ENCODE measurements at regions not wholly inside any gene's neighbourhood (a gene's known extent, or its start where the extent isn't known, plus 50 kb on each side); places are given as distances from the start of the nearest gene placed in this dataset.

GRCh38 chr5:73373814-73374510 is 74.6 kb downstream of the FOXD1 start:
- no peak for DNase-seq

- DNase-seq, result no peak
Measured at GRCh38 chr5:73370640-73371583, 77.7 kb downstream of the FOXD1 start.

- no peak for DNase-seq
Measured at GRCh38 chr5:73370095-73370494, 78.5 kb downstream of the FOXD1 start.

DNA sequence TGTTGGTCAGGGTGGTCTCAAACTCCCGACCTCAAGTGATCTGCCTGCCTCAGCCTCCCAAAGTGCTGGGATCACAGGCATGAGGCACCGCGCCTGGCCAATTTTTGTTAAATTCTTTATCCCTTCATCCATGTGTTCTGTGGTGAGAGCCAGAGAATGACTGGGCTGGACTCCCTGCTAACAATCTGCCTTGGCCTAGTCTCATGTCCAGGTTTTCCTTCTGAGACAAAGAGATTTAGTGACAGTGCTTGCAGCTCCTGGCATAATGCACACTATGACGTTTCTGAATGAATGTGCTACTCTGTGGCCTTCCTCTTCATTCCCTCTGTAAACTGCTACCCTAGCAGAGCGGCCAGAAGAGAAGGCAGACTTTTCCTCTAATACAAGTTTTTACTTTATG is 79.3 kb downstream of the FOXD1 start:
- no peak for DNase-seq

DNA sequence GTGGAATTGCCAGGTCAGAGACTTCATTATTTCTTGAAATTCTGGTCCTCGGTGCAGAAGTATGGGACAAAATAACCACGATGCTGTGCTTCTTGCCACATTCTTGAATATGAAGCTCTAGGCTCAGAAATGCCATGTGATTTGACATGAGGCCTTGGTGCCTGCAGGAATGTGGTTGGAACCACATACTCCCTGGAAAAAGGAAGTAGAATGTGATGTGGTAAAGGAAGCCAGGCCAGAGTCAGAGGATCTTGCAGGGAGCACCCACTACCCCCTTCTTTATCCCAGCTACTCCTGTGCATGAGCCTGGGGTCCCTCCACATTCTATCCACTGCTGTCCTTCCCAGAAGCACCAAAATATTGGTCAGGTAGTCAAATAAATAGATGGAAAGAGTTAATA is 80.9 kb downstream of the FOXD1 start:
- DNase-seq, result no peak

DNA sequence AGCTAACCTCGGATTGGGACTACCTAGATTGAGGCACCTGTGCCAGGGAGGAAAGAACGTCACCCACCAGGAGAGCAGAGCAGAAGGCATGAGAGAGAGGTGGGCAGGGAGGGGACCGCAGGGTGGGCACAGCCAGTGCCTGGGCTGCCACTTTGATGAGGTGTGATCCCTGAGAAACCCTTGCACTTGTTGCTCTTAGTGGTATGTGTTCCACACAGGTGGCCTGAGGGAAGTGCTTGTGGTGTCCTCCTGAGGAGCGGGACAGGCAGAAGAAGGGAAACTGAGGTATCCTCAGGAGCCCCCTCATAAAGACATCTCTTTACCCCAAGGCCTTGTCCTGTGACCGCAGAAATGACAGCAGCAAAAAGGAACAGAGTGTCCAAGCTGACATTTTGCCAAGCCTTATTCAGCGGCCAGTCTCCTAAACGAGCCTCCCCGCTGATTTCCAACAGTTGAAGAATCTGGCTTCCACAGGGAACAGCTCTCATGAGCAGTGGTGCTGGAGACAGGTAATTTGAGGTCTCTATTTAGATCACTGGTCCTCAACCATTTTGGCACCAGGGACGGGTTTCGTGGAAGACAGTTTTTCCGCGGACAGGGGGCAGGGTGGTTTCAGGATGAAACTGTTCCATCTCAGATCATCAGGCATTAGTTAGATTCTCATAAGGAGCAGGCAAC is 82.4 kb downstream of the FOXD1 start:
- no peak for DNase-seq

GRCh38 chr5:73365301-73365853 is 83.2 kb downstream of the FOXD1 start:
- DNase-seq, result no peak

DNA sequence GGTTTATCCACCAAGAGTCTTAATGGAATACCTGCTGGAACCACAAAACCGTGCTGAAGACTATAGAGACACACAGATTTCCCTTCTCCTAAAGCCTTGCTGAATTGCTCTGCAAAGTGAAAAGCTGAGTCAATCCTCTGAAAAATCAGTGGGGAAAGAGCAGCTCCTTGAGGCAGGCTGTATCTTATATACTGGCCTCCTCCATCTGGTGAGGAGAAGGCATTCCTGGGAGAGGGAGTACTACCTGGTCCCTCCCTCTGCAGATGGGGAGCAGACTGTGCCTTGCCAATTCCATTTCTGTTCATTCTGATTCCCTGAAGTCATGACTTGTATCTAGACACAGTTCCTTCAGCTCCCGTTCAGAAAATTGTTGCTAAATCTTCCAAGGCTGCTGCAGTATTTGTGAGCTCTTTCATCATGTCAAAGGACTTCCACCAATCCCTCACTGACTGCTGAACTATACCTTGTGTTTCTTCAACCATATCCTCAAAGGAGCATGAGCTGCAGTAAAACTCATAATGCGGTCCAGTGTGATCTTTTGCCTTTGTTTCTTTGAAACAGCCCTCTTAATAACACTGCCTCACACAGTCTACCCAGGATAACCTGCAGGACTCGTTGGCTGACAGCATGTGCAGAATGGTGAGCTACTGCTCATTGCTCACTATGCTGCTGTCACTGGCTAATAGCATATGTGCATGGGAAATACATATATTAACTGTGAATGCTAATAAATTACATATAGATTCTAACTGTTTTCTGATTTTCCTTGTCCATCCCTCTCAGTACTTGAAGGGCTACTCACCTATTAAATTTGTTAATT is 84.5 kb downstream of the FOXD1 start:
- DNase-seq, result no peak

DNA sequence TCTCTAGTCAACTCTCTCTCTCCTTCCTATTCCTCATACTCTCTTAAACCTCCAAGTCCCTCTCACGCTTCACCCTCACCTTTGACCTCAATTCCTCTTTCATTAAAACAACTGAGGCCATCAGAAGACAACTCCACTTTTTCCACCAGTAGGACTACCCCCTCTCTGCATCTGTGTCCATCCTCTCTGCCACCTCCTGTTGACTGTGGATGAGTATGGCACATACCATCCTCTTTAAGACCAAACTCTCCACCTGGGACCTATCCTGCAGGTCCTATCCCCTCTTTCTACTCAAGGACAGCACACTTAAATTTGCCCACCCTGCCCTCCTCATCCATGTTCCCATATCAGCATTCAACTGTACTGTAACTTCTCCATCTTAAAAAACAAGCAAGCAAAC is 89.2 kb downstream of the FOXD1 start:
- no peak for DNase-seq

DNA sequence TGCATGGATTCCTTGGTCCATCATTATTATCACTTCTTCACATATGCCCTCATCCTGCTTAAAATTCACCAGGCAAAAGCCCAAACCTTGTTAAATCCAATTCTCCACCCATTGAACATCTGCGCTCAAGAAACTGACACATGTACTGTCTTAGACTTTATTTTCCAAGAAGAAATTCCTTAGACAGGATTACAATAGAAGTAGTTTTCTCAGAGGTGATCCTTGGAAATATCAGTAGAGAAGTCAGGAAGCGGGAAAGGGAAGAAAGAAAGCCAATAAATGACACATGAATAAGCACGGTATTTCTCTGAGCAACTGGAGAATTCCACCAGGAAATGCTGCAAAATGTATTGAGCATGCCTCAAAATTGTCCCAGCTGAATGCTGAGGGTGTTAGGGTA is 90.2 kb downstream of the FOXD1 start:
- DNase-seq, result no peak

GRCh38 chr5:73357576-73357975 is 91.0 kb downstream of the FOXD1 start:
- DNase-seq, result no peak

DNA sequence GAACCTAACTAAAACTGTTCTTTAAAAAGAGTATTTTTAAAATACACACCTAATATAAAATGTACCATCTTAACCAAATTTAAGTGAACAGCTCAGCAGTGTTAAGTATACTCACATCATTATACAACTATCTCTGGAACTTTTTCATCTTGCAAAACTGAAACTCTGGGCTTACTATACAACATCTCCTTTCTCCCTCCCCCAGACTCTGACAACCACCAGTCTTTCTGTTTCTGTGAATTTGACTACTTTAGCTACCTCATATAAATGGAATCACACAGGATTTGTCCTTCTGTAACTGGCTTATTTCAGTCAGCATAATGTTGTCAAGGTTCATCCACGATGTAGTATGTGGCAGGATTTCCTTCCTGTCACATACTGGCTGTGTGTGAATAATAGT is 93.5 kb downstream of the FOXD1 start:
- no peak for DNase-seq

GRCh38 chr5:73354406-73354805 is 94.2 kb downstream of the FOXD1 start:
- DNase-seq, result no peak

GRCh38 chr5:73352649-73353230 is 95.8 kb downstream of the FOXD1 start:
- no peak for DNase-seq

- no peak for DNase-seq
Measured at GRCh38 chr5:73352243-73352642, 96.3 kb downstream of the FOXD1 start.

DNA sequence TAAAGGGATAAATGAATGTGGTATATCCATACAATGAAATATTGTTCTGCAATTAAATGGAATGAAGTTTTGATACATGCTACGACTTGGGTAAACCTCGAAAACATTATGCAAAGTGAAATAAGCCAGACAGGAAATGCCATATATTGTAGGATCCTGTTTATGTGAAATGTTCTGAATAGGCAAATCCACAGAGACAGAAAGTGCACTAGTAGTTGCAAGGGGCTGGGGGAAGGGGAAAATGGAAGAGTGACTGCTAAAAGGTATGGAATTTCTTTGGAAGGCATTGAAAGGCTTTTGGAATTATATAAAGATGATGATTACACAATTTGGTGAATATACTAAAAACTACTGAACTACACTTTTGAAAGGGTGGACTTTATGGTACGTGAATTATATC is 97.0 kb downstream of the FOXD1 start:
- DNase-seq, result no peak

GRCh38 chr5:73346878-73347408 is 101.6 kb downstream of the FOXD1 start:
- DNase-seq, result no peak

DNA sequence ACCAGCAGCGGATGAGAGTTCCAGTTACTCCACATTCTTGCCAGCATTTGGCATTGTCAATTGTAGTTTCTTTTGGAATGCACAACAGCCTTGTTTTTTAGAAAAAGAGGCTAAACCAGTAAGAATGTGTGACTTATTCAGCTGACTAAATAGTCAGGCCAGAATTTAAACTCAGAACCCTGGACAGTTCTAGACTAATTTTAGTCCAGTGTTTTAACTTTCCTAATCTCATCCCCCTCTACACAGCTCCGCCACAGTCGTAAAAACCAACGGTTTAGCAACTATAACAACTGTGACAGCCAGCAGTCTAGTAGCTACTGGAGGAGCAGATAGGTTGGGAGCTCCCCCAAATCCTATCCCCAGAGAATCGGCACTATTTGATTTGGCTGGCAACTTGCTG is 103.7 kb downstream of the FOXD1 start:
- DNase-seq, result no peak

DNA sequence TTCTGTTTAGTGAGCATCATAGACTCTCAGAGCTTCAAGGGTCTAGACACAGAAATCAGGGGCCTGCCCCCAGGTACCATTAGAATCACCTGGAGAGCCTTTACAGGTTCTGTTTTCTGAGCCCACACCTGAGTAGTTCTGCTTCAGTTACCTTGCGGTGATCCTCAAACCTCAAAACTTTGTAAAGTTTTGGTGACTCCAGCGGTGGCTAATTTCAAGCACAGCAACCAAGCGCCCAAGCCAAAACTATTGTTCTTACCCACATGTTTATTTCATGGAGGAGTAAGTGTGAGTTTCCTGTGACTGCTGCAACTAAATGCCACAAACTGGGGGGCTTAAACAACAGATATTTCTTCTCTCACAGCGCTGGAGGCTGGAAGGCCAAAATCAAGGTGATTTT is 108.9 kb downstream of the FOXD1 start:
- DNase-seq, result no peak

DNA sequence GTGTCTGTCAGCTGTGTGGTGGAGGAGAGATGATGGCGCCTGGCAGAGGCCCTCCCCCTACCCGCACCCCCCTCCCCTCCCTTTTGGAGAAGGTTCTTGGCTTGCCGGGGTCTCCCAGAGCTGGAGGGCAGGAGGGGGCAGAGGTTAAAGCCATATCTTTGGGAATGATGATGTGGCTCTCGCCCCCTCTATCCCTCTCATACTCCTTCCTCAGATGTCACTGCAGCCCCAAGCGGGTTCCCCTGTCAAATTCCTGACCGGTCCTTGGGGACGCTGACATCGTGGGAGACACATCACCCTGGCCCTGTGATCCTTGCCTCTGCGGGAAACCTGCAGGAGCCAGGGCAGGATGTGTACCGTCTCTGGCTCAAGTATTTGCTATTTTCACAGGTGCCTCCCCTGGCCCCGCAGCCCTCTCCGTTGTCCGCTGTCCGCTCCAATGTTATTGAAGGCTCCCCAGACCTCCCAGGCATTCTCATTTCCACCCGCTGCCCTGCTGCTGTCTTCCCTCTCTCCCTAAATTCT is 109.5 kb downstream of the FOXD1 start:
- DNase-seq, result no peak

DNA sequence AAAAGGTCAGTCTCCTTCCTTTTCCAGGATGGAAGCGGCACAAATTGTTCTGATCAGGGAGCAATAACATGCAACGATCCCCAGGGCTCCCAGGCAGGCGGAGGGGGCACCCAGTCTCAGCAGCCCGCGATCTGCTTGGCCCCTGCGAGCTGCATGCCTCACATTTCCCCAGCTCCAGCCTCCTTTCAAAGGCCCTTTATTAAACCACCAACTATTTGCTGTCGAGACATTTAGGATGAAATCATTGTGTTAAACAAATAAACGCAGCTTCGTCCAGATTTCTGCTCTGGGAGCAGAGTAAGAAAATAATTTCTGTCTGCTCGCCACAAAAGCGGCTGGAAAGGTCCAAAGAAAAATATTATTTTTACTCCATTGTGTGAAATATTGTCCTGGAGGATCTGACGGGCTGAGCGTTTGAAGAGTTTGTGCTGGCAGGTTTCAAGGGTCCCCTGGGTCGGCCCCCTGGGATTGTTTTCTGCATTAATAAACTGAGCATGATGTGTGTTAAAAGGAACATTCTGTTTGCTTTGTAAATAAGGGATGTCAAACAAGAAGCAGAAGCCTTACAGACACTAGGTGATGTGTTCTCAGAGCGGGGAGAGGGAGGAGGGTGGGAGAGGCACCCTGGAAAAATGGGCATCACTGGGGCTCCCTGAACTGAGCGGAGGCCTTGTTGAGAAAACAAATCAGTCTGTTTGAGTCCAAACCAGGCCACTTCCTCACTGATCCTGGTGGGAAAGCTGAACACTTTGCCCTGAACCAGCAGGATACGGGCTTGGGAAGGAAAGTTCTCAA is 110.1 kb downstream of the FOXD1 start:
- DNase-seq, result no peak

All from CD4-positive, alpha-beta T cell treated with Interleukin-17A for 1 hour (primary cell).